Heart left ventricle (tissue), 16 donors: ENCODE measurements at regions not wholly inside any gene's neighbourhood (a gene's known extent, or its start where the extent isn't known, plus 50 kb on each side); places are given as distances from the start of the nearest gene placed in this dataset.

Experiments used
- ATAC-seq, 4 donors: fragments of 200-7000 bp; cut with Tn5 transposase; one replicate each; pipeline ENCODE4 v1.9.1; 2020 to 2022; ENCODE audit warnings: moderate library complexity in 4 of 4, mild to moderate bottlenecking in 3 of 4, moderate number of reproducible peaks in 1 of 4
- DNase-seq, 5 donors: peaks; one replicate each; pipeline ENCODE4 v3.0.0-alpha.2; 2020
- H3K27ac ChIP-seq, 12 donors: fragments of 200-600 bp; sonication (generic) in 4 of 12; one replicate each; pipeline versions ENCODE4 v1.5.0 to v1.8.0; 2016 to 2022; ENCODE audit warnings: mild to moderate bottlenecking in 2 of 12
- H3K27me3 ChIP-seq, 9 donors: fragments of 200-600 bp; sonication (generic) in 2 of 9; one replicate each; pipeline versions ENCODE4 v1.5.1 to v1.8.0; 2016 to 2022; ENCODE audit warnings: mild to moderate bottlenecking in 3 of 9
- H3K36me3 ChIP-seq, 9 donors: fragments of 200-600 bp; sonication (generic) in 2 of 9; one replicate each; pipeline versions ENCODE4 v1.5.0 to v1.8.0; 2018 to 2022; ENCODE audit warnings: mild to moderate bottlenecking in 2 of 9
- H3K4me1 ChIP-seq, 12 donors: fragments of 200-600 bp; sonication (generic) in 4 of 12; one replicate each; pipeline versions ENCODE4 v1.5.0 to v1.8.0; 2016 to 2022; ENCODE audit warnings: mild to moderate bottlenecking in 3 of 12
- H3K4me3 ChIP-seq, 12 donors: fragments of 200-600 bp; sonication (generic) in 4 of 12; one replicate each; pipeline versions ENCODE4 v1.5.0 to v1.8.0; 2017 to 2022; ENCODE audit warnings: mild to moderate bottlenecking in 9 of 12, moderate library complexity in 4 of 12
- H3K9me3 ChIP-seq, 12 donors: fragments of 200-600 bp; sonication (generic) in 4 of 12; one replicate each; pipeline versions ENCODE4 v1.5.0 to v1.8.0; 2016 to 2022; ENCODE audit warnings: mild to moderate bottlenecking in 1 of 12
- CTCF ChIP-seq, 12 donors: fragments of 200-600 bp; sonication (generic) in 4 of 12; IDR thresholded peaks; one replicate each; pipeline versions ENCODE4 v1.5.0 to v1.8.0; 2018 to 2022; ENCODE audit warnings: antibody characterized with exemption in 12 of 12, mild to moderate bottlenecking in 5 of 12
- POLR2A ChIP-seq, 2 donors: fragments of 450-650 bp; IDR thresholded peaks; one replicate each; pipeline ENCODE4 v1.6.1; 2017; ENCODE audit warnings: antibody characterized with exemption in 2 of 2, mild to moderate bottlenecking in 2 of 2, moderate library complexity in 2 of 2
- WGBS, 4 donors: extraction: QIAGEN DNeasy Blood & Tissue Kit in 2 of 4; methylation state at CpG; one replicate each; pipeline versions ENCODE4 v1.1.5 to v1.1.7; 2013 to 2018; 5-methylcytosine and 5-hydroxymethylcytosine counted together
- intact Hi-C, 10 donors: fragments of 100-400 bp; cut with DNase I; formaldehyde crosslinking; loops; one replicate each; pipeline versions ENCODE4 v1.11.1 to v1.14.2; 2022
- donor health status: ischemic (EF 13 %, LVEDD 7.1; RV severe dilation, severe dysfunction).
- donor health status: healthy with polysubstance abuse.
- donor health status: DM: no; HTN: yes; CAD: no.
- donor health status: DM: no; HTN: no; CAD: no.
- donor health status: ischemic (EF 25% LVEDD 6.9; RV normal size, moderate dysfunction).
- donor health status: ischemic (EF 25% LVEDD 5.7; RV mildly dilated, moderate dysfunction).
- donor health status: healthy.
- donor health status: DM: yes; HTN: yes; CAD: no.
- donor health status: ischemic (EF 35%, LVEDD 5.7; RV mildly dilated, moderate dysfunction).
- donor health status: nonischemic (EF 11% LVEDD 7.7; RV severe dilation, severe dysfunction).
- donor health status: DM: yes; HTN: yes; CAD: no.
- donor health status: PGD.
- donor health status: ischemic (EF 29% LVEDD 5.4; RV normal size, mild dysfunction).
- donor health status: nonischemic (EF 23%, LVEDD 6.1; RV moderate dilation, normal function).

GRCh38 chr12:113676117-113676516 lies 204.4 kb upstream of the LHX5 start:
- H3K4me3 ChIP-seq, result no peak overlapping the region
- no peak overlapping the region for H3K27ac ChIP-seq
- no peak for DNase-seq
- no peaks in the 10 kb centered on the region for H3K36me3 ChIP-seq
- TF ChIP-seq CTCF (IDR thresholded peaks at IDR 0.05), result no peak
- no peak for TF ChIP-seq POLR2A (IDR thresholded peaks at IDR 0.05)
- H3K4me1 ChIP-seq, result no peaks in the 10 kb centered on the region
- WGBS, 4 donors, result 79 to 87% (median 84%) methylated on average over 7 of the region's 7 CpGs
- intact Hi-C loops, result no loop called here
- no peak for ATAC-seq
- H3K9me3 ChIP-seq, result peaks cover 0 to 3% (median 0%) of the 10 kb centered on the region in 12 donors
- H3K27me3 ChIP-seq, result peaks cover 0 to 79% (median 28%) of the 10 kb centered on the region in 9 donors

- Histone ChIP-seq H3K4me1 (no peaks in the 10 kb centered on the region), H3K4me3 (no peak overlapping the region), H3K27ac (no peak overlapping the region), H3K9me3 (no peaks in the 10 kb centered on the region), H3K36me3 (no peaks in the 10 kb centered on the region), H3K27me3 (peaks cover 0 to 90% (median 33%) of the 10 kb centered on the region in 9 donors)
- DNase-seq (no peak), ATAC-seq (no peak)
- intact Hi-C loops, result no loop called here
- TF ChIP-seq POLR2A (IDR thresholded peaks at IDR 0.05), result no peak
- TF ChIP-seq CTCF (IDR thresholded peaks at IDR 0.05), result no peak
- WGBS, 4 donors, result 38 to 47% (median 39%) methylated on average over 9 of the region's 9 CpGs
Measured at GRCh38 chr12:113674996-113675395, 203.3 kb upstream of the LHX5 start.

- Histone ChIP-seq H3K4me3 (no peak overlapping the region), H3K4me1 (no peaks in the 10 kb centered on the region), H3K27me3 (peaks cover 0 to 95% (median 40%) of the 10 kb centered on the region in 9 donors), H3K9me3 (no peaks in the 10 kb centered on the region), H3K27ac (no peak overlapping the region), H3K36me3 (no peaks in the 10 kb centered on the region)
- intact Hi-C loops, result no loop called here
- TF ChIP-seq POLR2A (IDR thresholded peaks at IDR 0.05) (no peak), CTCF (IDR thresholded peaks at IDR 0.05) (no peak)
- ATAC-seq (no peak), DNase-seq (no peak)
- WGBS, 4 donors, result 67 to 74% (median 69%) methylated on average over 7 of the region's 7 CpGs
Measured at GRCh38 chr12:113674302-113674701, 202.6 kb upstream of the LHX5 start.

- whole genome bisulfite sequencing, 4 donors, result 33 to 49% (median 37%) methylated on average over 20 of the region's 20 CpGs
- H3K36me3 ChIP-seq, result no peaks in the 10 kb centered on the region
- no peak for ATAC-seq
- no peaks in the 10 kb centered on the region for H3K4me1 ChIP-seq
- no peak for TF ChIP-seq POLR2A (IDR thresholded peaks at IDR 0.05)
- no peak for TF ChIP-seq CTCF (IDR thresholded peaks at IDR 0.05)
- no peaks in the 10 kb centered on the region for H3K9me3 ChIP-seq
- H3K27ac ChIP-seq, result no peak overlapping the region
- H3K27me3 ChIP-seq, result peaks cover 4 to 95% (median 45%) of the 10 kb centered on the region in 9 donors
- DNase-seq, result no peak
- H3K4me3 ChIP-seq, result no peak overlapping the region
- intact Hi-C loops, result no loop called here
Measured at GRCh38 chr12:113673458-113674238, 202.0 kb upstream of the LHX5 start.
